GM18909 (cell line): ENCODE measurements at regions not wholly inside any gene's neighbourhood (a gene's known extent, or its start where the extent isn't known, plus 50 kb on each side); places are given as distances from the start of the nearest gene placed in this dataset.
"Not testable (repeated sequence)": the region's sequence is repeated elsewhere in the genome, so short reads cannot be mapped to it uniquely, and the experiment has no call there.

Source experiments
- ATAC-seq: cut with Tn5 transposase; IDR thresholded peaks from one replicate; pipeline ENCODE4 v1.9.1; 2021; ENCODE audit warnings: mild to moderate bottlenecking; ENCODE audit not compliant: unreplicated experiment, poor library complexity

DNA sequence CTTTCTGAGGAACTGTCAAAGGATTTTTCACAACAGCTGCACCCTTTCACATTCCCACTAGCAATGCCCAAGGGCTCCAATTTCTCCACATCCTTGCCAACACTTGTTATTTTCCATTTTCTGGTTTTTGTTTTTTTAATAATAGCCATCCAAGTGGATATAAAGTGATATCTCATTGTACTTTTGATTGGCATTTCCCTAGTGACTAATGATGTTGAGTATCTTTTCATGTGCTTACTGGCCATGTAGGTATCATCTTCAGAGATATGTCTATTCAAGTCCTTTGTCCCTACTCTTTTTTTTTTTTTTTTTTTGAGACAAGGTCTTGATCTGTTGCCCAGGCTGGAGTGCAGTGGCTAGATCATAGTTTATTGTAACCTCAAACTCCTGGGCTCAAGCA, 115.8 kb upstream of the HAND1 start:
- no peak for ATAC-seq

DNA sequence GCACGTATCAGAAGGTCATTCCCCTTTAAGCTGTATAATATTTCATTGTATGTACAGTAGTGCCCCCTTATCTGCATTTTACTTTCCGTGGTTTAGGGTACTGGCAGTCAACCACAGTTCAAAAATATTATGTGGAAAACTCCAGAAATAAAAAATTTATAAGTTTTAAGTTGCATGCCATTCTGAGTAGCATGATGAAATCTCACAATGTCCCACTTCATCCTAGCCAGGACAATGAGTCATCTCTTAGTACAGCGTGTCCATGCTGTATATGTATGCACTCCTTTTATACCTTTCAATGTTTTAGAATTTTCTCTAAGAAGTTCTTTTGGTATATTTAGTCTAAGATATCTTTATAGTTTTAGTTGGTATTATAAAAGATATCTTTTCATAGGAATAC, 115.0 kb upstream of the HAND1 start:
- no peak for ATAC-seq

DNA sequence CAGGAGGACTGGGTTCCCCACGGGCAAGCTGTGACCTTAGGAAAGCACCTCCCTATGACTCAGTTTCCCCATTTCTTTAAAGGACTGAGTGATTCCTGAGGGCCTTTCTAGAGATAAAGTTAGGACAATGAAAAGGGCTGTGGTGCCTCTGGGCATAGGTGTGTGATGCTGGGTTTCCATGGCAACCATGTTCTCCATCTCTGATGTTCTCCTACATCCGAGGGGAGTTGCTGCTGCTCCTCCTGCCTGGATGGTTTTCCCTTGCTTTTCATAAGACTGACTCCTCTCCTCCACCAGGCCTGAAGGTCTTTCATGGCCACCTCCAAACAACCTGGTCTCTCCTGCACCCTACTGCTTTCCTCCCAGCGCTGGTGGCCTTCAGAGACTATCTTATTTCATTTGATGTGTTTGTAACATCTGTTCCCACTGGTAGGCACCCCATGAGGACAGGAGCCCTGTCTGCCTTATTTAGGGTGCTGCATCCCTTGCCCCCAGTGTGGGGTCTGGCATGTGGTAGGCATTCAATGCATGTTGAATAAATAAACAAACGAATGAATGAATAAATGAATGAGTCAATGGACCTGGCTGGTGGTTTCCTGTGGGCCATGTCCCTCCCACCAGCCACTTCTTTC, 112.2 kb upstream of the HAND1 start:
- ATAC-seq: no peak

DNA sequence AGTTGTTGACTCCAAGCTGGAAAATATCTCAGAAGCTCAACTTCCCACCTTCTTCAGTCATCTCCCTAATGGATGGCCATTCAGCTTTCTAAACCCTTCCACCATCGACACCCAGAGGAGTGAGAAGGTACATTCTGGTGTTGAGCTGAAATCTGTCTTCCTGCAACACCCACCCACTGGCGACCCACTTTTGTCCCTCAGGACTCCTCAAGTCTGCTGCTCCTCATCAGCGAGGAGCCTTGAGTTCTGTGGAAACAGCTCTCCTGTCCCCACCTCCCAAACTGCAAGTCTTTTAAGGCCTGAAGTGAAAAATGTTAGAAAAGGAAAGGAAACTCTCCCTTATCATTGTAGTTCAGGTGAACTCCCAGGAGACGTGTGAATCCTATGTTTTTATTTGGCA, 111.5 kb upstream of the HAND1 start:
- no peak for ATAC-seq

DNA sequence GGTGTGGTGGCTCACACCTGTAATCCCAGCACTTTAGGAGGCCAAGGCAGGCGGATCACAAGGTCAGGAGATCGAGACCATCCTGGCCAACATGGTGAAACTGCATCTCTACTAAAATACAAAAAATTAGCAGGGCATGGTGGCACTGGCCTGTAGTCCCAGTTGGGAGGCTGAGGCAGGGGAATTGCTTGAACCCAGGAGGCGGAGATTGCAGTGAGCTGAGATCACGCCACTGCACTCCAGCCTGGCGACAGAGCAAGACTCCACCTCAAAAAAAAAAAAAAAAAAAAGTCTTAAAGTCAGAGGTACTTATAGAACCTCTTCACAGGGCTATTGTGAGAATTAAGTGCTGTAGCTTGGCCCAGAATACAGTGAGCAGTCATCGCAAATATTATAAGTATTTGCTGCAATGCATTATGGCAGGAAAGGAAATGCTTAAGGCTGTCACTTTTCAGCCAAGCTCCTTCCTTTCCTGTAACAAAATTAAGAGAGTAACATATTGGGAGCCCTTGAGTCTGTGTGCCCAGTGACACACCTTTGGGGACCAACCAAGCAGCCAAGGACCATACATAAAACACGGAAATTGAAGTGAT, 110.9 kb upstream of the HAND1 start:
- not testable (repeated sequence) for ATAC-seq

DNA sequence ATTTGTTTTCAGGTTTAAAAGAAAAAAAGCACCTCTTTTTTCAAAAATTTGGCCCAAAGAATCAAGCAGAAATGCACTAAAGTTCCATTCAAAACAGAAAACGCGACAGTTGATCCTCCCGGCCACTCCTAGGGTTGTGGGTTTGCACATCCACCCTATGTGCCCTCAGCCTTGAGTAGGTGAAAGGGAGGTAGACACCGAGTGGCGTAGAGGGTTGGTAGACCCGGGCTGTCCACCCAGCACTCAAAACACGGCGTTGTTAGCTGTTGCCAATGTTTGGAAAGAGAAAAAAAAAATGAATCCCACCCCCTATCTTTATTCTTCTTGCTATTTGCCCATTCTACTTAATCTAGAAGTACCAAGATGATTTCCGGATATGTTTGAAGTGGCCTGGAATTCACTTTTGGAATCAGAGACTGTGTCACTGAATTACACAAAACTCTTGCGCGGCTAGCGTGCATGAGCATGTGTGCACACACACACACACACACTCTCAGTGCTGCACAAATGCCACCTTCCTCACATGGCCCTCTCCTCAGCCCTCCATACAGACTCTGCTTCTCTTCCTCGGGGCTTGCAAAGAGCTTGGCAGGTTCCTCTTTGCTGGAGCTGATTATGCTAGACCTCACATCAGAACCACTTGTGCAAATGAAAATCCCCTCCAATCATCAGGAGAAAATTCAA, 110.2 kb upstream of the HAND1 start:
- no peak for ATAC-seq

DNA sequence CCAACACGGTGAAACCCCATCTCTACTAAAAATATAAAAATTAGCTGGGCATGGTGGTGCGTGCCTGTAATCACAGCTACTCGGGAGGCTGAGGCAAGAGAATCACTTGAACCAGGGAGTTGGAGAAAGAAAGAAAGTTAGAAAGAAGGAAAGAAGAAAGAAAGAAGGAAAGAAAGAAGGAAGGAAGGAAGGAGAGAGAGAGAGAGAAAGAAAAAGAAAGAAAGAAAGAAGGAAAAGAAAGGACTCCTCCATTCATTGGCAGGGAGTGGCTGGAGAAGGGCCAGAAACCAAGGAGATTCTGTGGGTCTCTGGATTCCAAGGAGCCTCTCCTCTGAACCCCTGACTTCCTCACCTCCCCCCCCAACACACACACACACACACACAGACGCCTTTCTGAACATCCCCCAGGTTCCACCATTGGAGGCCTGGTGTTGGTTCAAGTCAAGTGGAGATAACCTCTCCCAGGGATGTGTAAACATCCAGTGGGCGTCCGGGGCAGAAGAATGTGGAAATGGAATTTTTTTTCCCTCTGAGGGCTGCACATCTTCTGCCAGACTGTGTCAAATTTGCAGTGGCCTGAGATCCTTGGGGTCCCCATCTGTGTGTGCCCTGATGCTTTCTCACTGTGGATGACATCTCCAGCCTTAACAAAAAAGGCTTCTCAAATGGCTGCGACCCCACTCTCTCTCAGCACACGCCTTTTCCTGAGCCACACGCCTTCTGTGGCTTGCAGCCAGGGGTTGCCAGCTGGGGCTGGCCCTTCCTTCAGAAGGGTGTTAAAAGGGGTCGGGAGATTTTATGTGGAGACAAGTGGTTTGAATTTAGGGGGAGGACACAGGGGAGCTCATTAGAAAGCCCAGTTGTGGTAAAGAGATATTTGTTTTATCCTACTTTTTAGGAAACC, 109.3 kb upstream of the HAND1 start:
- no peak for ATAC-seq

DNA sequence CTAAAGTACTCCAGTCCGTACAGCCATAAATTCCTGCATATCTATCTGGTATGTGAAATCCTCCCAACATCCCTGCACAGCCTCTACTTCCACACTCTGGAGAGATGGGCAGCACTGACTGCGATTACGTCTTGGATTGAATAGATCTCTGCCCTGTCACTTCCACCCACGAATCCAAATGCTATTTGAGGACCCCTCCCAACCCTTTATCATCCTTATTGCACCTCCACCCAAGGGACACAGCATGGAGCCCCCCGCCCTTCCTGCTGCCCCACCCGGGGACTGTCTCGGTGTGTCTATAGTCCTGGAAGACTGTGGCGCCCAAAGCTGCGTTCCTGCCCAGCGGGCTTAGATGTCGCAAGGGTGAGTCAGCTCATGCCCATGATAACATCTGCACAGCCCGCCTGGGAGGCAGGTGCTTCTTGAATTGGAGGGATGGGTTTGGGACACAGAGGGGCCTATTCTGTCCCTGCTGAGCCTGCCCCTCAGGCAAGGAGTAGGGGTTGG, 105.7 kb upstream of the HAND1 start:
- no peak for ATAC-seq

DNA sequence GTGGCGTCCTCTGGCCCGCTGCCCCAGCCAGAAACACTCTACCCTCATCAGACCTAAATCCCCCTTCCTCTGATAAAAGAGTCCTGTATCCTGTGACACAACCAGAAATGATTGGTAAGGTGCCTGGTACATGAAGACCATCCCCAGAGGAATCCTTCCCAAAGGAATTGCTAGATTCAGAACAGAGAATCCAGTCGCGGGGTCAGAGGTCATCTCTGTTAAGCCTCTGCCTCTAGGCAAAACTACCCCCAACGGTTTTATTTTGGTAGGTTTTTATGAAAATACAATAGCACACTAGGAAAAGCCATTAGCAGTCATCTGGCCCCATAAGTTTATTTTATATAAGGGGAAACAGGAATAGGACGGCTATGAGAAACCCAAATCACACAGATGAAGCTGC, 102.4 kb upstream of the HAND1 start:
- ATAC-seq: no peak

DNA sequence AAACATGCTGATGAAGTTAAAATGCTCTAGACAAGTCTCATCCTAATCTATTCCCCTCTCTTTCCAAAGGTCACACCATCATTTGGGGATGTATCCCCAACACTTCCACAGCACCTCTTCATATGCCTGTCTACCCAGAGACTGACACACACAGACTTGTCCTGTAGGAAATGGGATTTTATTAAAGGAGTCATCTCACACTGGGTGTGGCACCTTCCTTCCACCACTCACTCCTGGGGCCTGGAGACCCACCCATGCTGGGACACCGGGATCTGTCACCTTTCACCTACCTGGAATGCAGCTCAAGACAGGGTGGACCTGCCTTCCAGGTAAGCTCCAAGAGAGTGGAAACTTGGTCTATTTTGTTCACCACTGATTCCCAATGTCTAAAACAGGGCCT, 99.4 kb upstream of the HAND1 start:
- ATAC-seq: no peak

DNA sequence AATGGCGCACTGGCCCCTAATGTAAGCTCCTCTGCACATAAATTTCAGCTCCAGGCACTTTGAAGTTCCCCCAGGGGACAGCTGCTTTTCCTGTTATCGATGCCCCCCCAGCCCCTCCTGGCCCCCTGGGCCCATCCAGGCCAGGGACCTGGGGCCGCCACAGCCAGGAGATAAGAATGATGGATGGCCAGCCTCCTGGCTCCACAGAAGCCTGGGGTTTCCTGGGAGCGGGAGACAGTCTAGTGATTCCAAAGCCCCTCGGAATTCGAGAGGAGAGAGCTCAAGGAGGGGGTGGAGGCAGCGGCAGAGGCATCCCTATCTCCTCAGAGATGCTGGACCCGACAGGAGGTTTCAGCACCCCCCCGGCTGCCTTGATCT, 98.4 kb upstream of the HAND1 start:
- no peak for ATAC-seq

DNA sequence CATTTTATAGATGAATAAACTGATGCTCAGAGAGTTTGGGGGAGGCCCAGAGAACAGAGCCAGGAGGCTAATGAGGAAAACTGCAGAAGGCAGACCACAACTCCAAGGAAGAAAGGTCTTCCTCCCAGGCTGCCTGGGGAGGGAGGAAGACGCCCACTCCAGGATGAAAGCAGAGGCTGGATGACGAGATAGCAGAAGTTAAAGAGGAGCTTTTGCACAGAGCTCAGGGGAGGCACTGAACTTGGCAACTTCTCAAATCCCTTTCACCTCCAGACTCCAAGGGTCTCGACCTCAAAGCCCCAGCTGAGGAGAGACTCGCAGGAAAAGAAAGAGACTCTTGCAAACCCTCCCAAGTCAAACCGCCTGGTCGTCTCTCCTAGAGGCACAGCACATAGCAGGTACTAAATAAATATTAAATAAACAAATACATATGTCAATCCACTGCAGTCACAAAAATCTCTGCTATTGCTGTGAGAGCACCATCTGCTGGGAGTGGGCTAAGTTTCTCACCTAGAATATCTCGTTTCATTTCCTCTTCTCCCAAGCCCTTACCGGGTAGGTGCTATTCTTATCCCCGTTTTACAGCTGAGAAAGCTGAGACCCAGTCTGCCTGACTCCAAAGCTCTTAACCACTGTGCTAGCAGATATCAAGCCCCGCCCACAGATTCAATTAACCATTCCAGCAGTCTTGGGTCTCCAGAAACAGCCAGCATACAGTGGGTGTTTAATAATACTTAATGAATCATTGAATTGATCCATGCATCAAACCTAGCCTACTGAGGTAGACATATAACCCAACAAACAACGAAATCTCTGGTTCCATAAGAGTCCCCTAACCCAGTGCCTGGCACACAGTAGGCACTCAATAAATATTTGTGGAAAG, 97.8 kb upstream of the HAND1 start:
- peak; percentile 93 for ATAC-seq

DNA sequence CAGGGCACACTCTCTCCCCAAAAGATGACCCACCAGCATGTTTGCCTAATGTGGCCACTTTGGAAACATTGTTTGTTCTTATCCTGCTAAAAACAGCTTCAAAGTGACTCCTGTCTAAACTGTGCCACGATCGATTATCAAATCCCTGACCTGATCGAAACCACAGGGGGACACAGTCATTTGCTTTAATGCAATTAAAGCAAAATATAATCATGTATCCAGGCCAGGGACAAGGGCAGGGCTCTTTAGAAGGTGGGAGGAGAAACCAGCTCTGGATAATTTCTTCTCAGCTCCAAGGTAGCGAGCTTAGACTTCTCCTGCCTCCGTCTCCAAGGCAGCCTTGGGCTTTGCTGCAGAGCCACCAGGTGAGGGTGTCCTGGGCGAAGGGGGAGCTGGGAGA, 95.0 kb upstream of the HAND1 start:
- no peak for ATAC-seq

DNA sequence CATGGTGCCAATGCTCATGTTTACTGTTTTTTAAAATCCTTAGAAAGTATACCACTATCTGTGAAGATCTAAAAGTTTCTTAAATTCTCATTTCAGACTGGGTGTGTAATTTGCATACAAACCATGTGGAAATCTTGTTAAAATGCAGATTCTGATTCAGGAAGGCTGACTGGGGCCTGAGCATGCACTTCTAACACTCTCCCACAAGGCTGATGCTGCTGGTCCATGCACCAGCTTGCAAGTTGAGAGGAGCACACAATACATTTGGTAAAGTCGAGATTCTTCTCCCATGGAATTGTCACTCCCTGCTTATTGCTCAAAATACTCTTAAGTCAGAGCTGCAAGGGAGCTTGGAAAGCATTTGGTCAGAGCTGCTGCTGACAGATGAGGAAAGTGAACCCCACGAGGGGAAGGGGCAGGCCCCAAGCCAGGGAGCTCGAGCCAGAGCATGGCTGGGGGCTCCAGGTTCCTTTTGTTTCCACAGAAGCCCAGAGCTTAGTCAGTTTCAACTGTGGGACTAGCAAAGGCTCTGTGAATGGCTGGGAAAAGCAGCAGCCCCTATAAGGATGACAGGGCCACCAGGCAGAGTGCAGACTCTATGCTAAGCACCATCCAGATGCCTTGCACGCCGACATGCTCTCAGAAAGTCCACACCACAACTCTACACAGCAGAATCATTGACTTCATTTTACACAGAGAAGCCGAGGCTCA, 93.5 kb upstream of the HAND1 start:
- ATAC-seq: no peak

DNA sequence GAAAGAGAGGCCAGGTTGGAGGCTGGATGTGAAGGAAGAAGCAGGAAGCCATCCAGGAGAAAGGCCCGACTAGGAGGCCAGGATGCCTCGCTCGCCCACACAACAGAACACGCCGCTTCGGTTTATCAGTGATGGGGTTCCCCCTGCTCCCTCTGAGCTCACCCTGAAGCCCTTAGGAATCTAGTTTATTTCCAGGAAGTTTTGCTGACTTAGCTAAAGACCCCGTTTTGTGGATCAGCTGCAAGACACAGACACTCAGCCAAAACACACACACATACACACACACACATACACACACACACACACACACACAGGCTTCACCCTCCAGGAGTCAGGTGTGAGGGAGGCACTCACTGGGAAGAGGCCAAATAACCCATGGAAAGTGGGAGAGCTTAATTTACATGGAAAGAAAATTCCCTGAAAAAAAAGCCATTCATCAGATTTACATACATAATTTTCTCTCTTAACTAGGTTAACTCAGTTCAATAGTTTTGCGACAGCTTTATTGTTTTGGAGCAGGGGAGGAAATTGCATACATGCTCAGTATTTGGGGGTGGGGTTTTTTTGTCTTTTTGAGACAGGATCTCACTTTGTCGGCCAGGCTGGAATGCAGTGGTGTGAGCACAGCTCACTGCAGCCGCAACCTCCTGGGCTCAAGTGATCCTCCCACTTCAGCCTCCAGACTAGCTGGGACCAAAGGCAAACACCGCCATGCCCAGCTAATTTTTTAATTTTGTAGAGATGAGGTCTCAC, 92.7 kb upstream of the HAND1 start:
- no peak for ATAC-seq

DNA sequence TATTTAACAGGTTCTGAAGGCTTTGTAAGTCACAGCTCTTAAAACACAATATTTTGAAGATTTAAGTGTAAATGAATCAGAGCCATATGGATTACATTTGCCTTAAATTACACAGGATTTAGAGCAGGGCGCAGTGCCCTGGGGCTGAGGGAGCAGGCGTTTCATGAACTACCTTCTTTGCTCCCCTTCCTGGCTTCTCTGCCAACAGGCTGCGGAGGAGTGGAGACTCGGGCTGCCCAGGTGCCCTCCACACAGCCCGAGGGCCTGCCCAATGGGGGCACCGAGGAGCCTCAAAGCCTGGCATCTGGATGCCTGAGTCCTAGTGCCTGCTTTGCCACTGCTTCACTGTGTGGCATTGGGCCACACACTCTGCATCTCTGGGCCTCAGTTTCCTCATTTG, 90.6 kb upstream of the HAND1 start:
- no peak for ATAC-seq

DNA sequence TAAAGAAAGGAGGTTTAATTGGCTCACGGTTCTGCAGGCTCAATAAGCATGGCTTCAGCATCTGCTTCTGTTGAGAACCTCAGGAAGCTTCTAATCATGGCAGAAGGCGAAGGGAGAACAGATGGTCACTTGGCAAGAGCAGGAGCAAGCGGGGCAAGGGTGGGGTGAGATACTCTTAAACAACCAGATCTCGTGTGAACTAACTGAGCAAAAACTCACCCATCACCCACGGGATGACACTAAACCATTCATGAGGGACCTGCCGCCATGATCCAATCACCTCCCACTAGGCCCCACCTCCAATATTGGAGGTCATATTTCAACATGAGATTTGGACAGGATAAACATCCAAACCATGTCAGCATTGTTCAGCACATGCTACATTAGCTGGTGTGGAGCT, 89.1 kb upstream of the HAND1 start:
- ATAC-seq: no peak

DNA sequence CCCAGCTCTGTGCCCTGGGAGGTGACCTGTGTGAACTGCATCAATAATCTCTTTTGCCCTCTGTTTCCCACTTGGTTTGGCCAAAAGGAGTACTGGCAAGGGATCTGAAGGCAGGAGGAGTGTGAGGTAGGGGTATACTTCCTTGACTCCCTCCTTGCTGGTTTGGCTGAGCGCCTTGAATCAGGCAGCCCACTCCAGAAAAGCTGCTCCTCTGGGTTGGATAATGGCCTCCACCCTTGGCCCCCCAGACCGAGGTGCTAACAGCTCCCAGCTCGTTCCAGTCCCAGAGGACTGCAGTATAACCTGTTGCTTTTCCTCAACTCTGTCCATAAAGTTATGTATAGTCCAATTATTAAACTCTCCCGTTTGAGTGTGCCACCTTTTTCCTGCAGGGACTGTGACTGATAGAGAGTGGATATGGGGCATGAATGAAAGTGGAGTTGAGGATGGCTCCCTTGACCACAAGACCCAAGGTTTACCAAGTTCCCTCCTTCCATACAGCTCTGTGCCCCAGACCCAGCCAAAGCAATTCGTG, 88.2 kb upstream of the HAND1 start:
- no peak for ATAC-seq
